ENCODE measurements at regions not wholly inside any gene's neighbourhood (a gene's known extent, or its start where the extent isn't known, plus 50 kb on each side); places are given as distances from the start of the nearest gene placed in this dataset.
"Not testable (repeated sequence)": the region's sequence is repeated elsewhere in the genome, so short reads cannot be mapped to it uniquely, and the experiment has no call there.

GRCh38 chr2:65628156-65628555 lies 195.8 kb upstream of the SPRED2 start:
- no peak for DNase-seq

GRCh38 chr2:65626831-65627230 lies 194.4 kb upstream of the SPRED2 start:
- DNase-seq: no peak

- DNase-seq: no peak
Measured at GRCh38 chr2:65625982-65626381, 193.6 kb upstream of the SPRED2 start.

- no peak for DNase-seq
Measured at GRCh38 chr2:65622951-65623535, 190.6 kb upstream of the SPRED2 start.

GRCh38 chr2:65622499-65622898 lies 190.1 kb upstream of the SPRED2 start:
- no peak for DNase-seq

- DNase-seq: no peak
Measured at GRCh38 chr2:65620524-65620923, 188.1 kb upstream of the SPRED2 start.

- no peak for DNase-seq
Measured at GRCh38 chr2:65620026-65620425, 187.6 kb upstream of the SPRED2 start.

GRCh38 chr2:65615602-65616001 lies 183.2 kb upstream of the SPRED2 start:
- no peak for DNase-seq

GRCh38 chr2:65613968-65614555 lies 181.7 kb upstream of the SPRED2 start:
- DNase-seq: no peak

GRCh38 chr2:65611488-65611887 lies 179.1 kb upstream of the SPRED2 start:
- no peak for DNase-seq

GRCh38 chr2:65608916-65609315 lies 176.5 kb upstream of the SPRED2 start:
- DNase-seq: no peak

GRCh38 chr2:65608466-65608865 lies 176.1 kb upstream of the SPRED2 start:
- DNase-seq: no peak

GRCh38 chr2:65607662-65608305 lies 175.4 kb upstream of the SPRED2 start:
- DNase-seq: no peak

GRCh38 chr2:65605743-65606058 lies 173.3 kb upstream of the SPRED2 start:
- DNase-seq: no peak

GRCh38 chr2:65605058-65605742 lies 172.8 kb upstream of the SPRED2 start:
- no peak for DNase-seq

GRCh38 chr2:65604246-65604645 lies 171.8 kb upstream of the SPRED2 start:
- no peak for DNase-seq

GRCh38 chr2:65602603-65603235 lies 170.3 kb upstream of the SPRED2 start:
- no peak for DNase-seq

GRCh38 chr2:65600871-65601270 lies 168.5 kb upstream of the SPRED2 start:
- DNase-seq: not testable (repeated sequence)

GRCh38 chr2:65600351-65600750 lies 168.0 kb upstream of the SPRED2 start:
- not testable (repeated sequence) for DNase-seq

GRCh38 chr2:65599693-65600092 lies 167.3 kb upstream of the SPRED2 start:
- no peak for DNase-seq

- no peak for DNase-seq
Measured at GRCh38 chr2:65598996-65599395, 166.6 kb upstream of the SPRED2 start.

GRCh38 chr2:65598264-65598663 lies 165.9 kb upstream of the SPRED2 start:
- DNase-seq: no peak

GRCh38 chr2:65595630-65596029 lies 163.2 kb upstream of the SPRED2 start:
- DNase-seq: no peak

GRCh38 chr2:65594150-65594549 lies 161.8 kb upstream of the SPRED2 start:
- DNase-seq: no peak

Measured in stimulated activated CD4-positive, alpha-beta T cell treated with anti-CD3 and anti-CD28 coated beads, Interleukin-4, amount 100 ng/mL, for 24 hours (primary cell).